PC-9 (cell line): ENCODE measurements at regions not wholly inside any gene's neighbourhood (a gene's known extent, or its start where the extent isn't known, plus 50 kb on each side); places are given as distances from the start of the nearest gene placed in this dataset.

ENCODE experiments used
- BruUV-seq: library from RNA; stranded (reverse); fragments of 400-500 nt; replicated peaks from 2 replicates; lab custom pipeline; 2021; lab: Mats Ljungman, UMichigan
- CTCF ChIA-PET: fragments of 300-600 bp; sonication (Branson Sonifier 250); formaldehyde crosslinking; loops from one replicate; lab custom pipeline; 2022; ENCODE audit warnings: antibody characterized with exemption; lab: Charles Lee
- POLR2A ChIA-PET: fragments of 300-600 bp; sonication (Branson Sonifier 250); formaldehyde crosslinking; loops from one replicate; lab custom pipeline; 2022; ENCODE audit warnings: antibody characterized with exemption; ENCODE audit not compliant: unreplicated experiment; lab: Charles Lee
- DNase-seq, 2 experiments: peaks; one replicate each; pipeline versions ENCODE4 v3.0.0 to v3.0.0-alpha.2; 2015 to 2022; ENCODE audit warnings: mixed read lengths in 1 of 2
- H2AFZ ChIP-seq: fragments of 200-600 bp; sonication (generic); 2 replicates; pipeline ENCODE4 v1.8.1; 2017; ENCODE audit warnings: antibody characterized with exemption
- H3F3A ChIP-seq: fragments of 200-600 bp; sonication (generic); 2 replicates; pipeline ENCODE4 v1.8.1; 2017; ENCODE audit warnings: antibody characterized with exemption, mild to moderate bottlenecking, low read depth; ENCODE audit not compliant: insufficient read depth
- H3K27ac ChIP-seq: fragments of 200-600 bp; sonication (generic); 2 replicates; pipeline ENCODE4 v1.6.1; 2016; ENCODE audit warnings: mixed run types
- H3K27me3 ChIP-seq: fragments of 200-600 bp; sonication (generic); 2 replicates; pipeline ENCODE4 v1.6.1; 2016; ENCODE audit warnings: low read depth, mixed run types; ENCODE audit not compliant: insufficient read depth
- H3K36me3 ChIP-seq: fragments of 200-600 bp; sonication (generic); 2 replicates; pipeline ENCODE4 v1.6.1; 2016; ENCODE audit warnings: low read depth, mixed run types
- H3K4me1 ChIP-seq: fragments of 200-600 bp; sonication (generic); replicated peaks from 2 replicates; pipeline ENCODE4 v1.6.1; 2016; ENCODE audit warnings: mixed run types; ENCODE audit not compliant: insufficient read depth
- H3K4me2 ChIP-seq: fragments of 200-600 bp; sonication (generic); 2 replicates; pipeline ENCODE4 v1.6.1; 2017; ENCODE audit warnings: mixed run types
- H3K4me3 ChIP-seq: fragments of 200-600 bp; sonication (generic); 2 replicates; pipeline ENCODE4 v1.6.1; 2016; ENCODE audit warnings: mixed run types
- H3K79me2 ChIP-seq: fragments of 200-600 bp; sonication (generic); 2 replicates; pipeline ENCODE4 v1.6.1; 2017; ENCODE audit warnings: low read depth, mixed run types
- H3K9me2 ChIP-seq: fragments of 200-600 bp; sonication (generic); 2 replicates; pipeline ENCODE4 v1.8.1; 2017; ENCODE audit warnings: mild to moderate bottlenecking; ENCODE audit not compliant: insufficient read depth
- H3K9me3 ChIP-seq: fragments of 200-600 bp; sonication (generic); 2 replicates; pipeline ENCODE4 v1.8.1; 2016; ENCODE audit warnings: low read depth; ENCODE audit not compliant: insufficient read depth
- H4K20me1 ChIP-seq: fragments of 200-600 bp; sonication (generic); 2 replicates; pipeline ENCODE4 v1.8.1; 2017; ENCODE audit not compliant: insufficient read depth
- CTCF ChIP-seq: fragments of 200-600 bp; sonication (generic); conservative IDR thresholded peaks from 2 replicates; pipeline ENCODE4 v1.6.1; 2017; ENCODE audit warnings: mixed run types, antibody characterized with exemption, mild to moderate bottlenecking, moderate library complexity
- EZH2 ChIP-seq: fragments of 200-600 bp; sonication (generic); IDR thresholded peaks from 2 replicates; pipeline ENCODE4 v1.8.0; 2017; ENCODE audit warnings: antibody characterized with exemption, low read depth
- intact Hi-C: fragments of 100-400 bp; cut with micrococcal nuclease; formaldehyde crosslinking; loops from one replicate; pipeline ENCODE4 v1.10.0; 2022; ENCODE audit not compliant: unreplicated experiment

DNA sequence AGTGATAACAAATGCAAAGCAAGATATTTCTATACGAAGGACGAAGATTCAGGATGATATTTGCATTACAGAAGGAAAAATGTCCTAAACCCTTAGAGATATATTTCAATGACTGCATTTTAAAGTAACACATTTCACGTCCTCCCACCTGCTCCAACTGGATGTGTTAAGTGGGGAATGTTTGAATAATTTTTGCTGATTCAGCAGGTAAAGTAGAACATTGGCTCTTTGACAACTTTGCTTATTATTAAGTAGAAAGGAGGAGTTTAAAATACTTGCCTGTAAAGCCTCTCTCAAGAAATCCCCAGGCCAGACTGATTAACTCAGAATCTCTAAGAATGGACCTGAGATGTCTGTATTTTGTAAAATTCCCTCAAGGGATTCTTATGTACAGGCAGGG lies 1165.2 kb upstream of the PRKX start:
- Histone ChIP-seq H3K27ac (no peak overlapping the region), H3K27me3 (no peaks in the 10 kb centered on the region), H3K4me3 (no peak overlapping the region), H3K4me2 (no peak overlapping the region), H2AFZ (no peak overlapping the region), H3F3A (no peaks in the 10 kb centered on the region), H3K4me1 (no peaks in the 10 kb centered on the region), H3K36me3 (no peaks in the 10 kb centered on the region), H3K9me2 (no peaks in the 10 kb centered on the region), H3K79me2 (no peaks in the 10 kb centered on the region), H4K20me1 (no peaks in the 10 kb centered on the region), H3K9me3 (peaks cover 3% of the 10 kb centered on the region; the same call in 1 of the 2 replicates)
- intact Hi-C loops, result no loop called here
- CTCF ChIA-PET, result no interaction called here
- no peak for DNase-seq
- POLR2A ChIA-PET, result no interaction called here
- no TSS peak for BruUV-seq
- TF ChIP-seq CTCF (no peak), EZH2 (no peak)

GRCh38 chrX:4876268-4876667 lies 1162.8 kb upstream of the PRKX start:
- H3K9me3 ChIP-seq, result peaks cover 3% of the 10 kb centered on the region; the same call in 1 of the 2 replicates
- H3F3A ChIP-seq, result no peaks in the 10 kb centered on the region
- no peaks in the 10 kb centered on the region for H3K9me2 ChIP-seq
- H3K4me3 ChIP-seq, result no peak overlapping the region
- no peaks in the 10 kb centered on the region for H3K4me1 ChIP-seq
- POLR2A ChIA-PET, result no interaction called here
- H3K4me2 ChIP-seq, result no peak overlapping the region
- BruUV-seq, result no TSS peak
- no peaks in the 10 kb centered on the region for H3K27me3 ChIP-seq
- H2AFZ ChIP-seq, result no peak overlapping the region
- CTCF ChIA-PET, result no interaction called here
- intact Hi-C loops, result no loop called here
- no peaks in the 10 kb centered on the region for H3K36me3 ChIP-seq
- TF ChIP-seq CTCF (no peak), EZH2 (no peak)
- no peaks in the 10 kb centered on the region for H4K20me1 ChIP-seq
- no peak for DNase-seq
- no peak overlapping the region for H3K27ac ChIP-seq
- no peaks in the 10 kb centered on the region for H3K79me2 ChIP-seq

- H3K27ac ChIP-seq, result no peak overlapping the region
- no peaks in the 10 kb centered on the region for H3F3A ChIP-seq
- no peaks in the 10 kb centered on the region for H3K9me2 ChIP-seq
- no TSS peak for BruUV-seq
- ChIA-PET POLR2A (no interaction called here), CTCF (no interaction called here)
- no peak overlapping the region for H2AFZ ChIP-seq
- DNase-seq, result no peak
- H3K36me3 ChIP-seq, result no peaks in the 10 kb centered on the region
- H4K20me1 ChIP-seq, result no peaks in the 10 kb centered on the region
- intact Hi-C loops, result no loop called here
- no peak overlapping the region for H3K4me3 ChIP-seq
- H3K4me2 ChIP-seq, result no peak overlapping the region
- H3K27me3 ChIP-seq, result no peaks in the 10 kb centered on the region
- TF ChIP-seq EZH2 (no peak), CTCF (no peak)
- H3K9me3 ChIP-seq, result no peaks in the 10 kb centered on the region
- no peaks in the 10 kb centered on the region for H3K4me1 ChIP-seq
- H3K79me2 ChIP-seq, result no peaks in the 10 kb centered on the region
These were observed 1138.1 kb upstream of the PRKX start for GRCh38 chrX:4851534-4851933.
